Ishikawa (cell line): ENCODE measurements at regions not wholly inside any gene's neighbourhood (a gene's known extent, or its start where the extent isn't known, plus 50 kb on each side); places are given as distances from the start of the nearest gene placed in this dataset.

ENCODE experiments used
- EP300 ChIP-seq: IDR thresholded peaks from 2 replicates; pipeline ENCODE4 v1.6.1; 2012; ENCODE audit warnings: borderline replicate concordance
- NFIC ChIP-seq: IDR thresholded peaks from 2 replicates; pipeline ENCODE4 v1.6.1; 2012
- TCF12 ChIP-seq: IDR thresholded peaks from 2 replicates; pipeline ENCODE4 v1.6.1; 2012; ENCODE audit warnings: low read depth
- TF ChIP-seq, protein P1 (sequence below): IDR thresholded peaks from 2 replicates; pipeline ENCODE4 v1.6.1; 2012
- TF ChIP-seq, protein P2 (sequence below): IDR thresholded peaks from 2 replicates; pipeline ENCODE4 v1.6.1; 2012; ENCODE audit warnings: low read depth, mild to moderate bottlenecking

DNA sequence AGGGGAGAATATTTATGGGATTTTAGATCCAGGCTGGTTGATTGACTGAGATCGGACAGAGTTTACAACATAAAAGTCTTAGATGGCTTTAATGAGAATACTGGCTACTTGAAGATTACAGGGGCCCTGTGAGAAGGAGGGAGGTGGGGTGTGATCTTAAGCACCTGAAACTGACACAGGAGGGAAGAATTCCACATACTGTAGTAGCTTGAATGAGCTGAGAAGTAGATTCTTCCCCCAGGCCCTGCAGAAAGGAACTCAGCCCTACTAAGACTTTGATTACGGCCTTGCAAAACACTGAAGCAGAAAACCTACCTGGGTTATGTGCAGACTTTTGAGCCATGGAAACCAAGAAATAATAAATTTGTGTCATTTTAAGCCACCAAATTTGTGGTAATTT lies 1062.9 kb upstream of the GYPC start:
- no peak for TF ChIP-seq EP300
- no peak for TF ChIP-seq NFIC
- no peak for TF ChIP-seq TCF12
- TF ChIP-seq, protein P1, sequence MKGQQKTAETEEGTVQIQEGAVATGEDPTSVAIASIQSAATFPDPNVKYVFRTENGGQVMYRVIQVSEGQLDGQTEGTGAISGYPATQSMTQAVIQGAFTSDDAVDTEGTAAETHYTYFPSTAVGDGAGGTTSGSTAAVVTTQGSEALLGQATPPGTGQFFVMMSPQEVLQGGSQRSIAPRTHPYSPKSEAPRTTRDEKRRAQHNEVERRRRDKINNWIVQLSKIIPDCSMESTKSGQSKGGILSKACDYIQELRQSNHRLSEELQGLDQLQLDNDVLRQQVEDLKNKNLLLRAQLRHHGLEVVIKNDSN = no peak
- TF ChIP-seq, protein P2, sequence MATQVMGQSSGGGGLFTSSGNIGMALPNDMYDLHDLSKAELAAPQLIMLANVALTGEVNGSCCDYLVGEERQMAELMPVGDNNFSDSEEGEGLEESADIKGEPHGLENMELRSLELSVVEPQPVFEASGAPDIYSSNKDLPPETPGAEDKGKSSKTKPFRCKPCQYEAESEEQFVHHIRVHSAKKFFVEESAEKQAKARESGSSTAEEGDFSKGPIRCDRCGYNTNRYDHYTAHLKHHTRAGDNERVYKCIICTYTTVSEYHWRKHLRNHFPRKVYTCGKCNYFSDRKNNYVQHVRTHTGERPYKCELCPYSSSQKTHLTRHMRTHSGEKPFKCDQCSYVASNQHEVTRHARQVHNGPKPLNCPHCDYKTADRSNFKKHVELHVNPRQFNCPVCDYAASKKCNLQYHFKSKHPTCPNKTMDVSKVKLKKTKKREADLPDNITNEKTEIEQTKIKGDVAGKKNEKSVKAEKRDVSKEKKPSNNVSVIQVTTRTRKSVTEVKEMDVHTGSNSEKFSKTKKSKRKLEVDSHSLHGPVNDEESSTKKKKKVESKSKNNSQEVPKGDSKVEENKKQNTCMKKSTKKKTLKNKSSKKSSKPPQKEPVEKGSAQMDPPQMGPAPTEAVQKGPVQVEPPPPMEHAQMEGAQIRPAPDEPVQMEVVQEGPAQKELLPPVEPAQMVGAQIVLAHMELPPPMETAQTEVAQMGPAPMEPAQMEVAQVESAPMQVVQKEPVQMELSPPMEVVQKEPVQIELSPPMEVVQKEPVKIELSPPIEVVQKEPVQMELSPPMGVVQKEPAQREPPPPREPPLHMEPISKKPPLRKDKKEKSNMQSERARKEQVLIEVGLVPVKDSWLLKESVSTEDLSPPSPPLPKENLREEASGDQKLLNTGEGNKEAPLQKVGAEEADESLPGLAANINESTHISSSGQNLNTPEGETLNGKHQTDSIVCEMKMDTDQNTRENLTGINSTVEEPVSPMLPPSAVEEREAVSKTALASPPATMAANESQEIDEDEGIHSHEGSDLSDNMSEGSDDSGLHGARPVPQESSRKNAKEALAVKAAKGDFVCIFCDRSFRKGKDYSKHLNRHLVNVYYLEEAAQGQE = no peak
